AG10803 (cell line): ENCODE measurements at regions not wholly inside any gene's neighbourhood (a gene's known extent, or its start where the extent isn't known, plus 50 kb on each side); places are given as distances from the start of the nearest gene placed in this dataset.
A peak's percentile ranks its signal among the peaks of the same experiment; 100 is the strongest.

Experiments used
- DNase-seq: peaks from one replicate; pipeline ENCODE4 v3.0.0; 2010; ENCODE audit warnings: low read depth
- H3K4me3 ChIP-seq: 2 replicates; pipeline ENCODE4 v1.5.1; 2011; ENCODE audit warnings: mild to moderate bottlenecking, low read length, control low read depth
- TF ChIP-seq, protein P1 (sequence below): conservative IDR thresholded peaks from 2 replicates; pipeline ENCODE4 v1.5.1; 2011; ENCODE audit warnings: mild to moderate bottlenecking, low read length, control low read depth, inconsistent platforms

GRCh38 chr1:17488995-17489767, 49.7 kb upstream of the RCC2 start:
- TF ChIP-seq, protein P1, sequence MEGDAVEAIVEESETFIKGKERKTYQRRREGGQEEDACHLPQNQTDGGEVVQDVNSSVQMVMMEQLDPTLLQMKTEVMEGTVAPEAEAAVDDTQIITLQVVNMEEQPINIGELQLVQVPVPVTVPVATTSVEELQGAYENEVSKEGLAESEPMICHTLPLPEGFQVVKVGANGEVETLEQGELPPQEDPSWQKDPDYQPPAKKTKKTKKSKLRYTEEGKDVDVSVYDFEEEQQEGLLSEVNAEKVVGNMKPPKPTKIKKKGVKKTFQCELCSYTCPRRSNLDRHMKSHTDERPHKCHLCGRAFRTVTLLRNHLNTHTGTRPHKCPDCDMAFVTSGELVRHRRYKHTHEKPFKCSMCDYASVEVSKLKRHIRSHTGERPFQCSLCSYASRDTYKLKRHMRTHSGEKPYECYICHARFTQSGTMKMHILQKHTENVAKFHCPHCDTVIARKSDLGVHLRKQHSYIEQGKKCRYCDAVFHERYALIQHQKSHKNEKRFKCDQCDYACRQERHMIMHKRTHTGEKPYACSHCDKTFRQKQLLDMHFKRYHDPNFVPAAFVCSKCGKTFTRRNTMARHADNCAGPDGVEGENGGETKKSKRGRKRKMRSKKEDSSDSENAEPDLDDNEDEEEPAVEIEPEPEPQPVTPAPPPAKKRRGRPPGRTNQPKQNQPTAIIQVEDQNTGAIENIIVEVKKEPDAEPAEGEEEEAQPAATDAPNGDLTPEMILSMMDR: peak; percentile 20; the same call in 1 of the 2 replicates
- no peak overlapping the region for H3K4me3 ChIP-seq
- peak; percentile 70 for DNase-seq
